ENCODE measurements at regions not wholly inside any gene's neighbourhood (a gene's known extent, or its start where the extent isn't known, plus 50 kb on each side); places are given as distances from the start of the nearest gene placed in this dataset.

DNA sequence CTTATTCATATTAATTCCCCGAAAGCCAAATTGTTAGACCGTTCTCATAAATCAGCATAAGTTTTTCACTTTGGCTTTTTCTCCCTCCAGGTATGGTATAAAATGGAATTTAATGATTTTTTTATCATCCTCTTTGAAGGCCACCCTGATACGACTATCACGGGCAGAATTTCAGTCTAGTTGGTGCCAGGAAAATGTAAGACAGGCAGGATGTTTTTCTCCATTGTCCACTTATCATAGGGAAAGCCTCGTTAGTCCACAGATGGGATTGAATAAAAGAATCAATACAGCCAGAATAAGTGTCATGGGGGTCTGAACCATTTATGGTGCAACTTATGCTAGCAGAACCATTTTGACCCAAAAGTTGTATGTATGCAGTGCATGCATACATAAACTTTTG lies 566.0 kb upstream of the ARGLU1 start:
- no peak for DNase-seq

DNA sequence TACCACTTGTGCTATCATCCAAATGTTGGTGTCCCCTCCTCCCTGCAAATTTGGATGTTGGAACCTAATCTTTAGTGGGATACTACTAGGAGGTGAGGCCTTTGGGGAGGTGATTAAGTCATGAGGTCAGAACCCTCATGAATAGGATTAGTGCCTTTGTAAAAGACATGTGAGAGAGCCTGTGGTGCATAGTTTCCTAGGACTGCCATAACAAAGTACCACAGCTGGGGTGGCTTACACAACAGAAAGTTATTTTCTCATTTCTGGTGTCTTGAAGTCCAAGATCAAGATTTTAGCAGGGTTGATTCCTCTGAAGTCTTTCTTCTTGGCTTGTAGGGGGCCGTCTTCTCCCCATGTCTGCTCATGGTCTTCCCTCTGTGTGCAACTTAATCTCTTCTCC lies 562.6 kb upstream of the ARGLU1 start:
- DNase-seq, result no peak

DNA sequence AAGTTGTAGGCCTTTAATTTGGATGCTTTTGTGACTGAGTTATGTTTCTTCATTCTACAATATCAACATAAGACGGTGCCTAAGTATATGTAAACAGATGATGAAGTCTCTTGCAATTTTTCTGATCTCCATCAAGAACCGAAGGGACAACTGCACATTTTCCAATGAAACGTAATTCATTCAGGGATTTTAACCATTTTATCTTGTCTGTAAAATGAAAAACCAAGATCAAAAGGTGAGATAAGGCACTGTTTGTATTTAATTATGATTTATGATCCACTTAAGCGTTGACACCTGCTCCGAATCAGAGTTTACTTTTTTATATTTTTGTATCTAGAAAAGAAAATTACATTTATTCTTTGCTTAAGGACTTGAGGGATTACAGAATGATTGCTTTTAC lies 556.8 kb upstream of the ARGLU1 start:
- DNase-seq, result no peak

DNA sequence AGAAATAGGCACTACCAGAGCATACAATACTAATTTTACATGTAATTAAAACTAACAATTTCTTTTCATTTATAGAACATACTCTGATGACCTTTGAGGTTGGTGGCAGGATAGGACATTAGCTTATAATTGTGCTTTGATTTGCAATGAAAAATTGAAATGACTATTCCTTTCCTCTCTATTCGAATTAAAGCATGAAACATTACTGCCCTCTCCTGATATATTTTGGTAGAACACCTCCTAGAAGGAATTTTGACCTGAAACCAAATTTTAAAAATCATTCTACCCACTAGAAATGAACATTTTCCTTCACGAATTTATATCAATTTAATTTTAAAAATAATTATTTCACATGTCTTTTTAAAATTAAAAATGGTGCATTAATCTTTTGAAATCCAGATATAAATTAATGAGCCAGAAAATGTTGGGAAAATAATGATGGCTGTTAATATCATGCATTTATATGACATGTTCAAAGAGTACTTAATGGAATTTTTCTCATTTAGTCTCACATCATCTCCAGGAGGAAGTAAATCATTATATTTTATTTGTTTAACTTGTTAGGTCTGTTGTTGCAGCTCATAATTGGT lies 556.3 kb upstream of the ARGLU1 start:
- peak in 1 of 3 donors; percentile 4 for DNase-seq

DNA sequence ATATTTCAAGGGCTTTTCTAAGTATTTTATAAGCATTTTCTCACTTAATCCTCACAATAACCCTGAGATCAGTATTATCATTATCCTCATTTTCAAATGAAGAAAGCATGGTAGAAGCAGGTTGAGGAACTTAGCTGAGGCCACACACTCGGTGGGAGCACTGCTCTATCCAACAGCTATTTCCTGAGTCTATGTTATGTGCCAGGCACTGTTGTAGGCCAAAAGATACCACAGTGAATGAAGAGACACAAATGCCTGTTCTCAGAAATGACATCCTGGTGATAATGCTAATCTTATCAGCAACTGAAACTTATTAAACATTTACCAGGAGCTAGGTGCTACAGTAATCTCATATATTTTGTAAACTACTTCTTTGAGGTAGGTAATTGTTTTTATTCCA lies 553.9 kb upstream of the ARGLU1 start:
- DNase-seq, result no peak

DNA sequence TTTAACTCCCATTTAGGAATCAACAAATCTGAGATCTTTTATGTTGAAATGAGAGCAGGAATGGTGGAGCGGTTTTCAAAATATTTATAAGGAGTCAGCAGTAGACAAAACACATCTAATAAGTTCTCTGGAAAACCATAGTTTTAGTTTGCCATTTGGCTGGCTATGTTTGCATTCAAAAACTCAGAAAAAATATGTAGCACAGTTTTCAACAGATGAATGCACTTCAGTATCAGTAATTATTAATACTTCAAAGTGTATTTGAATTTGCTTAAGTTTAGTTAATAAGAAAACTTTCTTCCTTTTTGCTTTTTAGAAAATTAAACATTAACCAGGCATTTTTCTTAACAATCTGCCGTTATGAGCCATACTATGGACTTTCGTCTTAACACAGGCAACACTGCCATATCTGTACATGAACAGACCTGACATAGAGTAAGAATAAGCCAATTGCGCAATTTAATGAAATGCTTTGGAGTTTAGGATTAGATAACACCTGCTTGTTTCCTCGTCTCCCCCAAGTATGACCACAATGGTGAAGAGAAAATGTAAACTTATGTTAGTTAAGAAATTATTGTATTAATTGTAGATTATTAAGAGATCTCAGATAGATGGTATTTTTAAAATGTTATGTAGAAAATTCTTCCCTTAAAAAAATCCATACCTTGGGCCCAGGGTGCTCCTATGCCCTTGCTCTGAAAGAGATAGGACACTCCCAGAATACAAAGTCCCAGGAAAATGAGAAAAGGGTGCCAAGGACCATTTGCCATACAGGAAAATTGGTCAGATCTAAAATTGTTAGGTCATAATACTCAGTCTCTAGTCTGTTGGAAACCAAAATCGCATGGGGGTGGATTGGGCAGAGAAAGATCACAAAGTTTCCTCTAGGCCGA lies 552.3 kb upstream of the ARGLU1 start:
- DNase-seq, result no peak

DNA sequence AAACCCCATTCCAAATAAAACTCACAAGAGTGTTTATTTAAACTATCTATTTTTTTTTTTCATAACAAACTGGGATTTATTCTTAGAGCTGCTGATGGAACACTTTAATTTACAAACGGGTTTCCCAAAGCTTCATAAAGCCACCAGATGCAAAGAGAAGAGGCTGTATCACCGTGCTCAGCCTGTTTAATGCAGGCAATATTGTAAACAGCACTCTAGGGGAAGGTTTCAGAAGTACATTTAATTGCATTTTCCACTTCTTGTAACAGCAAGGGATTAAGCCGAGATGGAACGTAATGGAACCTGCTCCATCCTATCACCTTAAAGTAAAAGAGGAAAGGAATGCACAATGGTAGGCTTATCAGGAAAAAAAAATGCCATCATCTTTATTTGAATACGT lies 550.6 kb upstream of the ARGLU1 start:
- no peak for DNase-seq

DNA sequence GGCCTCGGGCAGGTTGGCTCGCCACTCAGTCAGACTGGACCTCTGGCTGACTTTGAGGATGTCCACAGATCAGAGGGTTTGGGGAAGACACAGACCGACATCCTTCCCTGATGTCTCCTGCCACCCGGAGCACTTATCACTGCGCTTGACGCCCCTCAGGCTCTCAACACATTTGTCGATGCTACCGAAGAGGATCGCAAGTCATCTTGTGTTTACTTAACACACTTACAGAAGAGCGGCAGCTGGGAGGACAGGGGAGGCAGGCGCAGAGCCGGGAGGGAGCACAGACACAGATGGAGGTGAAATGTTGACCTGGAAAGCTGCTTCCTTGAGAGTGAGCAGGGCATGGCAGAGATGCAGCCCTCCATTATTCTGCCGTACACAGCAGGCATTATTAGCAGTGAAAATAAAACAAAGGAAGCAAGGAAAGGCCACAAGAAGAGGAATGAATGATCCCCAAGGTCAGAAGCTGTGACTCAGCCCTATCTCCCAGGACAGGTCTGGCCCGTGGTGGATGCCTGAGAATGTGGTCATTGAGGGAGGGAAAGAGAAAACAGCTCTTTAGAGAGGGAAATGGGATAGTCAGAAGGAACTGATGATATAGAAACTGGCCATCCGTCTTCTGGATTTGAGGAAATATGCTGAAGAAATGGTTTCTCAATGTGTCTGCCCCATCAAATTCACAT lies 549.5 kb upstream of the ARGLU1 start:
- no peak for DNase-seq

DNA sequence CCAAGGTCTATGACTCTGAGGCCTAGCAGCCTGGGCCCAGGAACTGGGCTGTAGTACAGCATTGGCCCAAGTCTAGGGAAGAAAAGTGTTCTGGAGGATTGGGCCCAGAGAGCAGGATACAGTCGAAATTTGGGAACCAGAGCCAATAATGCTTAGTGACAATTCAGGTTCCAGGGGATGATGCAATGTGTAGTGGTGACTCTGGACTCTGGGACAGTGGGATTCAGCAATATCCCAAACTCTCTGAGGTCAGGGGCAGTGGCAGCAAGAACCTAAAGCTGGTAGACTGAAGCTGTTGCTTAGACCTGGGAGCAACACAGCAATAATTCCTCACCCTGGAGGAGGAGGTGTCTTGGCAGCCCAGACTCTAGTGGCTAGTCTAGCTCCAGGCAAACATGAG lies 545.5 kb upstream of the ARGLU1 start:
- no peak for DNase-seq

DNA sequence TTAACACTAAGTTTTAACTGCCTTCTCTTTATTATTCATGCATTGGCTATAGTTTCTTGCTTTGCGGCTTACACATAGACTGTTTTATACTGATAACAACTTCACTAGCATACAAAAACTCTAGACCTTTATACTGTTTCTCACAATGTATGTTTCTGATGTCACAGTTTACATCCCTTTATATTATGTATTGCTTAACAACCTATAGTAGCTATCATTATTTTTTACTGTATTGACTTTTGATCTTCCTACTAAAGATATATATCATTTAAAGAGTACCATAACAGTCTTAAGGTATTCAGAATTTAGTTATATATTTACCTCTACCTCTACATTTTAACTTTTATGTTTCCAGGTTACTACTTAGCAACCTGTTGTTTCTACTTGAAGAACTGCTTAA lies 543.3 kb upstream of the ARGLU1 start:
- no peak for DNase-seq

DNA sequence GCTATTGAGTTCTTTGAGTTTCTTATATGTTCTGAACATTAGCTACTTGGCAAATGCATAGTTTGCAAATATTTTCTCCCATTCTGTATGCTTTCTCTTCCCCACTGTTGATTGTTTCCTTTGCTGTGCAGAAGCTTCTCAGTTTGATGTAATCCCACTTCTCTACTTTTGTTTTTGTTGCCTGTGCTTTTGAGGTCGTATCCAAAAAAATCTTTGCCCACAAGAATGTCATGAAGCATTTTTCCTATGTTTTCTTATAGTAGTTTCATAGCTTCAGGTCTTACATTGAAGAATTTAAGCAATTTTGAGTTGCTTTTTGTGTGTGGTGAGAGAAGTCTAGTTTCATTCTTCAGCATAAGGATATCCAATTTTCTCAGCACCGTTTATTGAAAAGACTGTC lies 536.7 kb upstream of the ARGLU1 start:
- no peak for DNase-seq

DNA sequence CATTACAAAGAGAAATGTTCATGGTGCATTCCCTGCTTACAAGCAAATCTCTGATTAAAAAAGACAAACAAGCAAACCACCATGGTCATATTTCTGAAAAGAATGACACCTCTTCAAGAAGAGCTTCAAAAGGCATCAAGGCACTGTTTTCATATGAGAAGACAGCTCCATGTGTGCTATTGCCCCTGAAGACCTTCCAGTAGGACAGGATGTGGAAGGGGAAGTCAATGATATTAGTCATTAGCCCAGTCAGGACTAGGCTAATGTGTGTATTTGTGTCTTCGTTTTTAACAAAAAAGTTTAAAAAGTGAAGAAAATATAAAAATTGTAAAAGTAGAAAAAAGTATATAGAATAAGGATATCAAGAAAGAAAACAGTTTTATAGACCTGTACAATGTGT lies 534.7 kb upstream of the ARGLU1 start:
- no peak for DNase-seq

DNA sequence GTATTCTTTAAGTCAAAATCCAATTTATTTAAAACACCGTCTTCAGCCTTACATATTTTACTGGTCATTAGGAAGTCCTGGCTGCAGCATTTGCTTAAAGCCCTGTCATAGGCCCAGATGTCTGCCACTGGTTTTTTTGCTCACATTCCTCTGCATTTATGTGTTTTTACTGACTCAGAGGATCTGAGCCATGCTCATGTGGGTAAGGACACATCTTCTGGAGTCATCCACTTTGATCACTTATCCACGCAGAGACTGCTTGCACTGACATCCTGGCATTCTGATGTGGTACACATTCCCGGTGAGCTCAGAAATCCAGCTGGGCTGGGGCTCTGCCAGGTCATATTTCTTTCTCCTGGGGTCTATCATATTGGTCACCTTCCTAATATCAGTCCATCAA lies 531.7 kb upstream of the ARGLU1 start:
- DNase-seq, result no peak

DNA sequence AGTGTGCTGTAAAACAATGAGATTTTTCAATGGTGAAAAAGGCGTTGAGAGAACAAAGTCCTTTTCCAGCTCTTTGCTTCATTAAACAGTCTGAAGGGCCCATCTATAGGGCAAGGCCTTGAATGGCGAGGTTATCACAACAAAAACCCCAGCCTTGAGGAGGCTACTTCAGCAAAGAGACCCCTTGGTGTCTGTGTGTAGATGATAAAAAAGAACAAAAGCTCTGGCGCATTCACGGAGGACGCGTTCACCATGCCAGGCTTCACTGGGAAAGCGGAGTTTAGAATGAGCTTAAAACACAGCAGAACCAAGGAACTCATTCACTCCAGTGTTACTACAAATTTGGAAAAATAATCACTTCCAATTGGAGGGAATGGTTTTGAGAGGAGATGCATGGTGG lies 530.0 kb upstream of the ARGLU1 start:
- no peak for DNase-seq

DNA sequence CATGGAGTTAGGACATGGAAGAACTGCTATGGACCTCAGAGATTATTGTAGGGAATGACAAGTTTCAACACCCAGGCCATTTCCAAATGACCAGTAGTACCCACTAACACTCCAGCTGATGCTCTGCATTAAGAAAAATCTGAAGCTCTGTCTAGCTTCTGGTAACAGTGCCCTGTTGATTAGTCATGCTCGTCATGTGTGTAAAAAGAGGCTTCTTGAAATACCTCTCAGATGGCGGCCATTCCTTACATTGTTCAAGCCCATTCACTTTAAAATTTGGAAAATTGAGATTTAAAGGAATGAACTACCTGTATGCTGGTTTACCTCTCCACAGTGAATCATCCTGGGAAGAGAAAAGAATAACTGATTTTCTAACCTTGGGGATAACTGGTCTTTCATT lies 527.9 kb upstream of the ARGLU1 start:
- DNase-seq, result no peak

DNA sequence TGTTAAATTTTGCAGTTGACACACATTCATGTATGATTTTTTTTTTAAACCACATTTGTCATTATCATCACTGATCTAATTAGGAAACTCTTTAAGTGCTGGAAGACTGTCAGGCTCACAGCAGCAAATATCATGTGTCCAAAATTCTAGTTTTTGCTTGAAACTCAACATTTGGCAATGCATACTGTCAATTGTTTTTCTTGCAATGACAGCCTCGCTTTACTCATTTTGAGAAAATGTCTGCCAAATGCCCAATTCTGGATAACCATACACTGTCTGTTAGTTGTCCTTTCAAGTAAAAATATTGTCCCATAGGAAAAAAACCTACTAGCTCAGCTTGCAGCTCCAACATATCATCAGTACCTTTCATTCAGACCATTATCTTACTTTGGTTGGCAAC lies 523.9 kb upstream of the ARGLU1 start:
- DNase-seq, result no peak

DNA sequence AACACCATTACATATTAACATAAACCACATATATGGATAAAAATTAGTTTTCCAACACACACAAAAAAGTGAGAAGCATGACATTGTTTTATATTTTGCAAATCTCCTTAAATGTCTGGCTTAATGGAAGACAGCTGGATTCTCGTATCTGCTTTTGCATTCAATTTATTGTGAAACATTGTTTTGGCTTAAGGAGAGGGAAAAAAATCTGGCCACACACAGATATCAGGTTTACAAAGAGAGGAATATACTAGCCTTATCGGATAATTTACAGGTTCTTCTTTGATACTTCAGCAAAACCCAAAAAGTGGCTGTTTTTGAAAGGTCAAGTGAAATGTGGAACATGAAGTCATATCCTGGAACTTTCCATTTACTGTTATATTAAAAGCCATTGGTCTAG lies 523.5 kb upstream of the ARGLU1 start:
- DNase-seq, result no peak

DNA sequence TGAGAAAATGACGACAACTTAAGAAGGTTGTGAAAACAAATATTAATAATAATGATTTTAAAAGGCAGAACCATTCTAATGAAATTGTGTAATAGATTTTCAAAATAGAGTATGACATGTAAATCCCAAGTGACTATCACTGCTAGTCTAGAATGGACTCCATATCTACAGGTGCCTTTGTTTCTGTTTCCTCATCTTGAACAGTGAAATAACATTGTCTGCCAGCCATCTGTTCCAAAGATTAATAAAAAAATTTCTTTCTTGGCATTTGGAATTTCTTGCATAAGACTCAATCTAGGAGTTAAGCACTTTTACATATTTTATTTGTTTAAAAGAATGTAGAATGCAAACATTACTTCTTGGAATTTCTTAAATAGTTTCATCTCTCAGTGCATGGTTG lies 520.1 kb upstream of the ARGLU1 start:
- DNase-seq, result no peak

DNA sequence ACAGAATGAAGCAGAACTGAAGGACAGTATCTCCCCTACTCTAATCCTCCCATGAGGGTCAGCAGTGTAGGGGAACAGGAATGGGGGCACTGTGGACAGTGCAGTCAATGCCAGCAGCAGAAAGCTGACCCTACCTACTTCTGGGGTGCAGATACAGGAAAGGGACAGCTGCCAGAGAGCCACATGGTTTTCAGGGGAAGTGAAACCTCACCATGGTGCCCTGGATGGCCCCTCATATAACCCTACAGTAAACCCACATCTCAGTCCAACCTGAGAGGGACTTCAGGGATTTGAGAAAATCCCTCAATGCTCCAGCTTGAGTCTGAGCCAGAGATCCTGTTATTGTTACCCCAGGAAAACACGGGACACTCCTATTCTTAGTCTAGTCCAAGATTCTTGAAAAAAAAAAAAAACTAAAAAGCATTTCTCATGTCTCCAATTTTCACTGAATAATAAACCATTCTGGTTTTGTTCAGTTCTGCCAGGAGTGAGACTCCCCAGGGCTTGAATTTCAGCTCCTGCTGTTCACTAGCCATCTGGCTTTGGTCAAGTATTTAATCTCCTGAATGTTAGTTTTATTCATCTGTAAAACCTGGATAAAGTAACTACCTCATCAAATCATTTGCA lies 511.6 kb upstream of the ARGLU1 start:
- no peak for DNase-seq

DNA sequence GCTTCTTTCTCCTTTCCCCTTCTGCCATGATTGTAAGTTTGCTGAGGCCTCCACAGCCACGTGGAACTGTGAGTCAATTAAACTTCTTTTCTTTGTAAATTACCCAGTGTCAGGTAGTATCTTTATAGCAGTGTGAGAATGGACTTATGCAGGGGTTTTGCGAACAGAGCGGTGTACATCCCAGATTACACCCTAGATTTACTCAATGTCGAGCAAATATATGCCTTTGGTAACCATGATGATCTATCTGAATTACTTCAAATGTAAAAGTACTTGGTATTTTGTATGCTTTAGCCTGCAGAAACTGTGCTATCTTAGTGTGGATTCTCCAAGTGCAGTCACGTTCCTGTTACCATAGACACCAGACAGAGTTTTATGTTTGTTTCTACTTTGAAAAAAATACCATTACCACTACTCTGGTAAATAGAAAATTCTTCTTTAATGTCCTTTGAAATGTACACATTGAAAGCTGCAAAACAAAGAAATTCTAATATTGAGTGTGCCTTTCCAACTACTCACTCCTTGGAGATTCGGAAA lies 510.4 kb upstream of the ARGLU1 start:
- no peak for DNase-seq

DNA sequence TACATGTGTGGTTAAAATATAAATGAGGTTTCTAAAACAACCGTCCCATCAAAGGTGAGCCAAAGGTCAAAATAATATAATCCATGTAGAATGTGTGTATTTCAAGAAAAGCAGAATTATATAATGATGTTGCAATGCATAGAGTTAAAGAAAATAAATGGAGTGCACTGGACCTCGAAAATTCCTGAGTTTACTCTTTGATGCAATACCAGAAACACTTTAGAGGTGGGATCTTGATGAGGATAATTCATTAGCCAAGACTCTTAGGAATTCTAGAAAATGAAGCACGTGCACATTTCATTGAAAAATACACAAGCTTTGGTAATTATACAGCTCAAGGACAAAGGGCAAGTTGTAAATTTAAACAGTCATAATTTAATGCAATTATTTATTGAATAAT lies 508.9 kb upstream of the ARGLU1 start:
- no peak for DNase-seq

DNA sequence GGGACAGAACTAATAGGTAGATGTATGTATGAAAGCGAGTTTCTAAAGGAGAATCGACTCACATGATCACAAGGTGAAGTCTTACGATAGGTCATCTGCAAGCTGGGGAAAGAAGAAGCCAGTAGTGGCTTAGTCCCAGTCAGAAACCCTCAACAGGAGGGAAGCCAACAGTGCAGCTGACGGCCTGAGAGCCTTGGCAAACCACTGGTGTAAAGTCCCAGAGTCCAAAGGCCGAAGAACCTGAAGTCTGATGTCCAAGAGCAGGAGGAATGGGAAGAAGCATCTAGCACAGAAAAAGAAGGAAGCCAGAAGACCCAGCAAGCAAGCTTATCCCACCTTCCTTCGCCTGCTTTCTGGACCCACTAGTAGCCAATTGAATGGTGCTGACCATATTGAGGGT lies 507.6 kb upstream of the ARGLU1 start:
- no peak for DNase-seq

DNA sequence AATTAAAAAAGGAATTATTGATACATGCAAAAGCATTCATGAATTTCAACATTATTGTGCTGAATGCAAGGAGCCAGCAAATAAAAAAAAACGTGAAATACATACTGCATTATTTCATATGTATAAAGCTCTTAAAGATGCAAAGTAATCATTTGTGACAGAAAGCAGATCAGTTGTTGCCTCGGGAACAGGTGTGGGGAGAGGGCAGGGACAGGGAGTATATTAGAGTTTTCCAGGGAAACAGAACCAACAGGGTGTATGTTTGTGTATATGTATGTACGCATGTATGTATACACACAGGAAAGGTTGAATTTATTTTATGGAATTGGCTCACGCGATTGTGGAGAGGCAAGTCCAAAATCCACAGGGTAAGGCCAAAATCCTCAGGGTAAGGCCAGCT lies 502.9 kb upstream of the ARGLU1 start:
- no peak for DNase-seq

Measured in suppressor macrophage treated with lipopolysaccharide for 1 hour (primary cell).